NK-92 treated with Interleukin-12 subunit alpha and Interleukin-12 subunit beta, amount 100 ng/mL, for 24 hours (cell line): ENCODE measurements at regions not wholly inside any gene's neighbourhood (a gene's known extent, or its start where the extent isn't known, plus 50 kb on each side); places are given as distances from the start of the nearest gene placed in this dataset.
A peak's percentile ranks its signal among the peaks of the same experiment; 100 is the strongest.
"Not testable (repeated sequence)": the region's sequence is repeated elsewhere in the genome, so short reads cannot be mapped to it uniquely, and the experiment has no call there.

Source experiments
- DNase-seq: peaks from one replicate; lab custom pipeline; 2025; lab: John Stamatoyannopoulos, UW

- DNase-seq, result no peak
Observed at GRCh38 chr12:31906557-31907301, 52.5 kb upstream of the RESF1 start.

GRCh38 chr12:31903025-31903424, 56.2 kb upstream of the RESF1 start:
- no peak for DNase-seq

GRCh38 chr12:31900271-31900670, 58.9 kb upstream of the RESF1 start:
- DNase-seq, result no peak

GRCh38 chr12:31899109-31899508, 60.1 kb upstream of the RESF1 start:
- DNase-seq, result no peak

GRCh38 chr12:31897781-31898503, 61.3 kb upstream of the RESF1 start:
- no peak for DNase-seq

GRCh38 chr12:31897092-31897491, 62.1 kb upstream of the RESF1 start:
- not testable (repeated sequence) for DNase-seq

- peak; percentile 73 for DNase-seq
Observed at GRCh38 chr12:31896514-31897039, 62.6 kb upstream of the RESF1 start.

GRCh38 chr12:31895449-31896150, 63.6 kb upstream of the RESF1 start:
- DNase-seq, result no peak

GRCh38 chr12:31890295-31891285, 68.6 kb upstream of the RESF1 start:
- no peak for DNase-seq

- no peak for DNase-seq
Observed at GRCh38 chr12:31887109-31887811, 72.0 kb upstream of the RESF1 start.

- DNase-seq, result not testable (repeated sequence)
Observed at GRCh38 chr12:31882682-31883081, 76.5 kb upstream of the RESF1 start.

- no peak for DNase-seq
Observed at GRCh38 chr12:31880340-31880739, 78.9 kb upstream of the RESF1 start.

- DNase-seq, result no peak
Observed at GRCh38 chr12:31877884-31878283, 81.3 kb upstream of the RESF1 start.

GRCh38 chr12:31876568-31877424, 82.4 kb upstream of the RESF1 start:
- DNase-seq, result no peak

- DNase-seq, result no peak
Observed at GRCh38 chr12:31875609-31875964, 83.6 kb upstream of the RESF1 start.

- DNase-seq, result no peak
Observed at GRCh38 chr12:31874961-31875608, 84.1 kb upstream of the RESF1 start.

GRCh38 chr12:31872831-31873604, 86.2 kb upstream of the RESF1 start:
- DNase-seq, result no peak

GRCh38 chr12:31869972-31870371, 89.2 kb upstream of the RESF1 start:
- no peak for DNase-seq

- no peak for DNase-seq
Observed at GRCh38 chr12:31868965-31869364, 90.2 kb upstream of the RESF1 start.
